ENCODE measurements at regions not wholly inside any gene's neighbourhood (a gene's known extent, or its start where the extent isn't known, plus 50 kb on each side); places are given as distances from the start of the nearest gene placed in this dataset.
A peak's percentile ranks its signal among the peaks of the same experiment; 100 is the strongest.
"Not testable (repeated sequence)": the region's sequence is repeated elsewhere in the genome, so short reads cannot be mapped to it uniquely, and the experiment has no call there.

DNA sequence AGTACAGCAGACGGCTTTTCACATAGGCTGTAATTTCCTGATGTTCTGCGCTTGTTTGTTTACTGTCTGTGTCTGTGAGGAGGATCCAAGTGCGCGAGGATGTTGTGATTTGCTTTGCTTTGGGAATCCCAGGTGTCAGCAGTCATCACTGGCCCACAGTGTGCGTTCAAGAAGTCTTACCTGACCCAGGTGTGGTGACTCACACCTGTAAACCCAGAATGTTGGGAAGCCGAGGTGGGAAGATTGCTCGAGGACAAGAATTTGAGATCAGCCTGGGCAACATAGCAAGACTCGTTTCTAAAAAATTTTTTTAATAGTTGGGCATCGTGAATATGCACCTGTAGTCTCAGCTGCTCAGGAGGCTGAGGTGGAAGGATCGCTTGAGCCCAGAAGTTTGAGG lies 110.7 kb downstream of the CRLF3 start:
- DNase-seq (ENCODE audit: extremely low read depth in 1 of 2, low read depth in 1 of 2), result not testable (repeated sequence)

DNA sequence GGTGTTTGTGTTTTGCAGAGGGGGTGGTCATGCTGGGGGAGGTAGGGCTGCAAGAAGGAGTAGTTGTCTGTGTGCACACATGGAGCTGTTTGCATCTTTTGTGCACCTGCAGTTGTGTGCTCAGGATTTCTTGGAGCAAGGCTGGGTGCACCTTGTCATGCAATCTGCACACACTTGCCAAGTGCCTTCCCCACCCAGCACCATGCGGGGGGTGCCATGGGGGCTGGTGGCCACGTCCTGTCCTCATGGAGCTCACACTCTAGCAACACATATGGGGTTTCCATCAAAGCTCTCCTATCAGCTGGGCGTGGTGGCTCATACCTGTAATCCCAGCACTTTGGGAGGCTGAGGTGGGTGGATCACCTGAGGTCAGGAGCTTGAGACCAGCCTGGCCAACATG lies 111.6 kb downstream of the CRLF3 start:
- not testable (repeated sequence) for DNase-seq (ENCODE audit: extremely low read depth in 1 of 2, low read depth in 1 of 2)

DNA sequence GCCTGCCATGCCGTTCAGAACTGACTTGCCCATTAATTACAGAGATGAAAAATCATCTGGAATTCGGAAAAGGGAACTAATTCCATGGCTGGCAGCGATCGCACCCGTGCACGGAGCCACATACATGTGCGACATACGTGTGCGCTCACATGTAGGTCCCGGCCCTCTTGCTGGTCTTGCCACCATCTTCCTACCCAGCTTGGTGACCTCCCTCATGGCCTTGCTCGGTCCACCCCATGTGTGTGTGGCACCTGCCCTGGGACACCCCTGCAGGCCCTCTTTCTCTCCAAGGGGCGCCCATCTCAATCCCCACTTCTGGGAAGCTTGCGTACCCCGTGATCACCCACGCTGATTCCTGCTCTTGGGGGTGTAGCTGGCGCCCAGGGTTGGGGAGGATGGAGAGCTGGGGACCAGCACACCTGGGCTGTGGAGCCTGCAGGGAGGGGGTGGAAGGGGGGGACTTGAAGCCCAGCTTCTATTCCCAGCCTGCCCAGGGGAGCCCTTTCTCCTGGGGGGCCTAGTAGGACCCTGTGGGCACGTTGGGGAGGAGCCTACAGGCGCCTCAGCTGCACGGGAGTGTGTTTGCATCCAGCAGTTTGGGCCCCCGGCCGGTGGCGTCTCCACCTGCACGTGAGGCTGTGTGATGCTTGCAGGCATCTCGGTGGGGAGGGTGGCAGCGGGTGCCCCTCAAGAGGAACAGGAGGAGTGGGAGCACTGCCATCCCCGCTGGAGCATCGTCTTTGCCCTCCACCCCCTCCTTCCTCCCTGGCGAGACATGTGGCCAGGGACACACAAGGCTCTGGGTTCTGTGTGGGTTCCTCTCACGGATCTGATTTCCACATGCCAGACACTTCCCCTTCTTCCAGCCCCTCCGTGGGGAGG lies 112.6 kb downstream of the CRLF3 start:
- not testable (repeated sequence) for DNase-seq (ENCODE audit: extremely low read depth in 1 of 2, low read depth in 1 of 2)

DNA sequence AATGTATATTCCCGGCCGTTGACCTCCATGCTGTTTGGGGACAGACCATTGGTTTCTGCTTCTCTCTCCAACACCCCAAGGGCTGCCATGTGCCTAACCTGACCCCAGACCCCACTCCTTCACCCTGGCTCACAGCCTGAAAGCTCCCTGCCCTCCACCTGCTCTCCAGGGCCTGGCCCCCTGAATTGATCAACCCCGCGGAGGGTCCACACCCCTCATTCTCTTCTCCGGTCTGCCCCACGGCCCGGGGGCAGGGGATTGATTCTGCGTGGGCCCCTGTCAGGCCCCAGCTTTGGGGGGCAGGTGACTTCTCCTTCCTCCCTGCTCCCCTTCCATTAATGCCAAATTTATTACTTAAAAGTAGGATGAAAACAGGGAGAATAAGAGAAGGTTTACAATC lies 113.3 kb downstream of the CRLF3 start:
- not testable (repeated sequence) for DNase-seq (ENCODE audit: extremely low read depth in 1 of 2, low read depth in 1 of 2)

DNA sequence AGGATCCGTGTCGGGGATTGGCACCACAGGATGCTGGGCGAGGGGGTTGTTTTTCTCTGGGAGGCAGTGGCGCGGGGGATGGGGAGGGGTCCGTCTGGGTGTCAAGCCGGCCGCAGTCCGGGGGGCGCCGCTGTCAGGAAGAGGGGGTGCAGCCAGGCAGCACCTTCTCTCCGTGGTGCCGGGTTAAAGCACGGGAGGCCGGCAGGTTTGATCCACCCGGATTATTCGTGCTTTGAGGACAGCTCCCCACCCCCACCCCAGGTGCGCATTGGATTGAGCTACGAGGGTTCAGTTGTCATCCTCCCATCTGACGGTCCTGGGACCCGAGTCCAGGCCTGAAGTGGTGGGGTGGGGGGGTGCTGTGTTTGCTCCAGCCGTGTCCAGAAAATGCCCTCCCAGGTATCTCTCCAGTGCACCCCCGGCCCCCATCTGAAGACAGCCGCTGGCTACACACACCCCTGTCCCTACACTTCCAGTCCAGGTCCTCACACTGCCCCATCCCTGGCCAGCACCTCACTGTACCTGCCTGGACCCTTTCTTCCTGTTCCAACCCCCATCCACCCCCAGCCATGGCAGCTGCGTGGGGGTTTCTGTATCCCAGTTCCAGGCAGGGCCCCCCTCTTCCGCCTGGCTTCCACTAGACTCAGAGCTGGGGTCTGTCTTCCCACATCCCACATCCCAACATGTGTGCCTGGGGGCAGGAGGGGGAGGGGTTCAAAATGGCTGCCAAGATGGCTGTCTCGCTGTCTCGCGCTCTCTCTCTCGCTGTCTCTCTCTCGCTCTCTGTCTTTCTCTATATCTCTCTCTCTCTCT lies 114.0 kb downstream of the CRLF3 start:
- DNase-seq (ENCODE audit: extremely low read depth in 1 of 2, low read depth in 1 of 2), result not testable (repeated sequence)

DNA sequence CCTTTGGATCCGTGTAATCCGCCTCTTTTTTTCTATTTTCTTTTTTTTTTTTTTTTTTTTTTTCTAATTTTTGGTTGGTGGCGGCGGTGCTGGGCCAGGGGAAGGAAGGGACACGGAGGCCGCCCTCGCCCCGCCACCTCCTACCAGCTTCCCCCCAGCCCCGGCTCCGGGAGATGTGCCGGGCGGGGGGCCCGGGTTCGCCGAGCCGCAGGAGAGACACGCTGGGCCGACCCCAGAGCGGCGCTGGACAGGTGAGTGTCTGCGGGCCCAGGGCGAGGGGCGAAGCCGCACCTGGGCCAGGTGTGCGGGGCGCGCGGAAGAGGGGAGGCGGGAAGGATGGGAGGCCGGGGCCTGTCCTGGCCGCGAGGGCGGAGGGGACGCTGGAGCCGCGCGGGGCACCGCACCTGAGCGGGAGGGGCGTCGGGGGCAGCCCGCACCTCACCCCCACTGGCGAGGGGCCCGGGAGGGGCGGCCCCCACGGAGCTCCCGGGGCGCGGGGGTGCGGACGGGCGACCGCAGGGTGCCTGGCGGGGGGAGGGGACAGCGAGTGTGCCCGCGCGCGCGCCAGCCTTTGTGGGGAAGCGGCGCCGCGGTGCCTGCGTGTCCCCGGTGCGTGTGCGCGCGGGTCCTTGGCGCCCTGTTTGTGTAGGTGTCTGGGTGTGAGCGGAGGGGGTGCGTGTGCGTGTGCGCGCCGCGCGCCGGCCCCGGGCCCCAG lies 114.8 kb downstream of the CRLF3 start:
- DNase-seq (ENCODE audit: extremely low read depth in 1 of 2, low read depth in 1 of 2), result not testable (repeated sequence)

DNA sequence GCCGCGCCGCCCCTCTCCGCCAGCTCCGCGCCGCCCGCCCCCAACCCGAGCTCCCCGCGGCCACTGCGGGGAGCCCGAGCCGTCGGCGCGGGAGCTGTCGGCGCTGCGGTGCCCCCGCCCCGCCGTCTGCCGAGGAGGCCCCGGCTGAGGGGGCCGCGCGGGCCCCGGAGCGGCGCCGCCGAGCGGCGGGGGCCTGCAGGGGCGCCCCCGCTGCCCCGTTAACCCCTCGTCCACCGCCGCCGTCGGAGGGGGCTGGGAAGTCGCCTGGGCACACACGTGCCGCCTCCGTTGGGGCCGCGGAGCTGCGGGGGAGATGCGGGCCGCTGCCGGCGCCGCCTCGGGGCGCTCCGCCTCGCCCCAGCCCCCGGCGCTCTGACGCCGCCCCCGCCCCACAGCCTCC lies 115.4 kb downstream of the CRLF3 start:
- not testable (repeated sequence) for DNase-seq (ENCODE audit: extremely low read depth in 1 of 2, low read depth in 1 of 2)

DNA sequence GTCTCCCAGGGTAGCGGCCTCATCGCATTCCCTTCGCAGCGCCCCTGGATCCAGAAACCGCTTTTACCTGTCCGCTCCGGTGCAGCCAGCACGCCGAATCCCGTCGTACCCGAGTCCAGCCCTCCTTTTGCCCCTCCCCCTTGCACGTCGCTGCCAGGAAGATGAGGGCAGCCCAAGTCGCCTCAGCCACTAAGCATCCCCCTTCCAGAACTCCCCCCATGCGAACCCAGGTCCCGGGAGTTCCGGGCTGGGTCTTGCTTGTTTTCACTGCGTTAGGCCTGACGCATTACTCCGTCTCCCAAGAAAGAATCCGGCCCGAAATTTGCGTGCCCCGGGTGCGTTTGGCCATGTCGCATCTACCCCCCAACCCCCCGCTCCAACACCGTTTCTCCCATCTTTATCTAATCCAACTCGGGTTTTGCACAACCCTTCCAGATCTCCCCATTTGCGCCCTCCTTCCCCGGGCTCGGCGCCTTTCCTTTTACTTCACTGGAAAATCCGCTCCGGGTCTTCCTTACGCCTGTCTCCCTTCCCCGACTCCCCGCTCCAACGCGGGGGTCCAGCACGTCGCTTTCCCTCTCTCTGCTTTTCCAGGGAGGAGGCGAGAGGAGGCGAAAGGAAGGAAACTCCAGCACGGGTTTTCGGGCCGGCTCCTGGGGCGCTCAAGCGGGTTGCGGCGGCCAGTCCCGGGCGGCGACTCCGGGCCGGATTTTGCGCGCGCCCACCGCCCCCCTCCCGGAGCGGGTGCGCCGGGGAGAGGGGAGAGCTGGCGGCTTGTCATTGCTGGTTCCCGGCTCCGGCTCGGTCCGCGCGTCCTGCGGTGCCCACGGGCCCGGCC lies 116.0 kb downstream of the CRLF3 start:
- peak in 1 of 2 donors; percentile 36 for DNase-seq (ENCODE audit: extremely low read depth in 1 of 2, low read depth in 1 of 2)

DNA sequence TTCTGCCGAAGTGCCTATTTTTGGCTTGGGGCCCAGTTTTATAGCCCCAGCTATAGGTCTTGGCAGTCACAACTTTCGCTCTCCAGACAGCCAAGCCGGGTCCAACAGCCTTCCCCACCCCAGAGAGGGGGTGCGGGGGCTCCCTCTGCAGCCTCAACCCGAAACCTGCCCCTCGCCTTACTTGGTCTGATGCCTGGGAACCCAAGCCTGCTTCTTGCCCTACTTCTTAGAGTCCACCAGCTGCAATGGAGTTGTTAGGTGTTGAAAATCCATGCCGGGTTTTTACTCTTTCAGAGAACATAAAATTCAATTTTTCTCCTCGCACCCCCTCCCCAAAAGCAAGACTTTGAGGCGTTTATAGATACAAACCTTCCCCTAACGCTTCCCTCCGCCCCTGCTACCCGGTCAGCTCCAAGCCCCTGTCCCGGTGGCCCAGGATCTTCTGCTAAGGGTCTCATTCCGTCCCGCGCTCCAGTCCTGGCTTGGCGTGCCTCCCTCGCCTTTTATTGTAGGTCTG lies 116.7 kb downstream of the CRLF3 start:
- not testable (repeated sequence) for DNase-seq (ENCODE audit: extremely low read depth in 1 of 2, low read depth in 1 of 2)

DNA sequence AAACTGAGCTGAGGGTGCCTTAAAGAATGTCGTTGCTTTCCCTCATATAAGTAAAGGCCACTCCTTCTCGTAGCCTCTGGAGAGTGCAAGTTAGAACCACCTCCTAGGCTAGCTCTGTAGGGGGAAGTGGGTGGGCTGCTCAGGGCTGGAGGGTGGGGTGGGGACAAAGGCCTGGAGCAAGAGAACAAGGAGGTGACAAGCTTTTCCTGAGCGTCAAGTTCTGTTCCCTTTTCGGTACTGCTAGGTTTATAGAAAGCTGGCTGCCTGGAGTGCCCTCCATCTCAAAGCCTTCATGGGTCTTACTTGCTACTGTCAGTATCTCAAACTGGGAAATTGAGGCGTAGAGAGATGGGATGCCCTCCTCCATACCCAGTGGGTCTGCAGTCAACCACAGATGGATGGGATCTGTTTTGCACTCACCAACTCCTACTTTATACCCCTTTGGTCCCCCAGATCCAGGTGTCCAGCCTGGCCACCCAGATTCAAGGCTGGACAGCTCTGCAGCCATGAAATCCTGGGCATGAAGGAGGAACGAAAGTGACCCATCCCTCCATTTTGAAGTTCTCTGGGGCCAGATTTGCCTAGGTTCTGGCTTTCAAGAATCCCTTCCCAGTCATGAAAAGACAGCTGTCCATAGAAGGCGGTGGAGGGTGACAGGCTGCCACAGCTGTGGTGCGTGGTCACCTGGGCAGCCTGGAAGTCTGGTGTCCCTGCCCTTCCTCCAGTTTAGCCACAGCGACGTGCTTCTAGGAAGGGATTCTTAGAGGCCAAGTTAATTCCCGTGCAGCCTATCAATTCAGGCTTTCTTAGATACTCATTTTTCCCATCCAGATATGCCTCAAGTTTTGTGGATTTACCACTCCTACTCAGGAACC lies 117.8 kb downstream of the CRLF3 start:
- not testable (repeated sequence) for DNase-seq (ENCODE audit: extremely low read depth in 1 of 2, low read depth in 1 of 2)

DNA sequence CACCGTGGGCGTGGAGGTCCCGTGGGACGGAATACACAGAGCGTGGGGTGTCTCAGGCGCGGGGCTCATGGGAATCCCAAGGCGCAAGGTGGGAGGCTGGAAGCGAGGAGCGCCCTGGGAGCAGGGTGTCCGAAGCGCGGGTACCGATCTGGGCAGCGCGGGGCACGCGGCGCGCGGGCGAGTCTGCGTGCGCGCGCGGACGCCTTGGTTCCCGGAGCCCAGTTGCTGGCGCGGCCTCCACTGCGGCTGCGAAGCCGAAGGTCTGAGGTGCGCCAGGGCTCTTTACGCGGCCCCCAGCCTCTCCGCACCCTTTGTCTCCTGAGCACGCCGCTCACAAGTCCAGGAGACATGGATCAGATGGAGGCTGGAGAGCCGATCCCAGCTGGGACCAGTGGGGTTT lies 118.5 kb downstream of the CRLF3 start:
- not testable (repeated sequence) for DNase-seq (ENCODE audit: extremely low read depth in 1 of 2, low read depth in 1 of 2)

DNA sequence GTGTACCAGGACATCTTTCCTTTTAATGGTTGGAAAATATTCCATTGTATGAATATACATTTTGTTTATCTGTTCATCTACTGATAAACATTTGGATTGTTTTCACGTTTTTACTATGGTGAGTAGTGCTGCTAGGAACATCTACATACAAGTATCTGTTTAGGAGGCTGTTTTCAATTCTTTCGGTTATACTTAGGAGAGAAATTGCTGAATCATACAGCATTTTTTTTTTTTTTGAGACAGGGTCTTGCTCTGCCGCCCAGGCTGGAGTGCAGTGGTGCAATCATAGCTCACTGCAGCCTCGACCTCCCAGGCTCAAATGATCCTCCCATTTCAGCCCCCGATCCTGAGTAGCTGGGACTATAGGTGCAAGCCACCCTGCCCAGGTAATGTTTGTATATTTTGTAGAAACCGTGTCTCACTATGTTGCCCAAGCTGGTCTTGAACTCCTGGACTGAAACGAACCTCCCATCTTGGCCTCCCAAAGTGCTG lies 122.9 kb downstream of the CRLF3 start:
- DNase-seq (ENCODE audit: extremely low read depth in 1 of 2, low read depth in 1 of 2), result no peak

DNA sequence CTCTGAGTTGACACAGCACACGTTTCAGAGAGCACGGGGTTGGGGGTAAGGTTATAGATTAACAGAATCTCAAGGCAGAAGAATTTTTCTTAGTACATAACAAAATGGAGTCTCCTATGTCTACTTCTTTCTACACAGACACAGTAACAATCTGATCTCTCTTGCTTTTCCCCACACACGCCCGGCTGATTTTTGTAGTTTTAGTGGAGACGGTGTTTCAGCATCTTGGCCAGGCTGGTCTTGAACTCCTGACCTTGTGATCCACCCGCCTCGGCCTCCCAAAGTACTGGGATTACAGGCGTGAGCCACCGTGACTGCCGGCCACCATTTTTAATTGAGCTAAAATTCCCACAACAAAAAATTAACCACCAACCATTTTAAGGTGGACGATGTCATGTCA lies 123.7 kb downstream of the CRLF3 start:
- DNase-seq (ENCODE audit: extremely low read depth in 1 of 2, low read depth in 1 of 2), result not testable (repeated sequence)

DNA sequence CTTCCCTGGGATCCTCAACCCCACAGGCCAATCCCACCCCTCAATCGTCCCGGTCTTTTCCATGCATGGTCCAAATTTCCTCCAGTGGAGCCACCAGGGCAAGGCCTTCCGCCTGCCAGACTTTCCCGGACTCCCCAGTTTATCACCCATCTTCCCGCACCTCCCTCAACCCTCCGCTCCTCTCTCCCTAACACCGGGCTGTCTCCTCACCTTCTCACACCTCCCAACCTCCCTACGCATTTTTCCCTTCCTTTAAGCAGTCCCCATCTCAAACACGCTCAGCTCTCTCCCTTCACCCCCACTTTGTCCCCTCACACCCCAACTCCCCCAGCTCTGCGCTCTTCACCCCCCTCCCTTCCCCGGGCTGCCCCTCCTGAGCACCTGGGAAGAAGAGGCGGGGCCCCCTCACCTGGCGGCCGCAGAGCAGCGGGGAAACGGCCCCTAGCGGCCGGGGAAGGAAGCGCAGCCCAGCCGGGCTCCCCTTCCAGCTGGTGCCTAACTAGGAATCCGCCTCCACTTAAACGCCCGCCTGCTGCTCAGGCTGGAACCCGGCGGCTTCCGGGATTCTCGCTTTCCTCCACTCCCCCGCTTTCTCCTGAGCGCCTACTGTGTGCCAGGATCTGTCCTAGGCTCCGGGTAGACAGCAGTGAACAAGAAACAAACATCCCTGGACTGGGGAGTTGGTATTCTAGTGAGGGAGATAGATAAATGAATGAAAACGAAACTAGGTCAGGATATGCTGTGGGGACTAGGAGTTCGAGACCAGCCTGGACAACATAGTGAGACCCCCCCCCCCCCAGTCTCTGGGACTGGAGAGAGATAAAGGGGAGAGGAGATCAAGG lies 126.7 kb downstream of the CRLF3 start:
- peak; percentile 42 to 51 for DNase-seq (ENCODE audit: extremely low read depth in 1 of 2, low read depth in 1 of 2)

DNA sequence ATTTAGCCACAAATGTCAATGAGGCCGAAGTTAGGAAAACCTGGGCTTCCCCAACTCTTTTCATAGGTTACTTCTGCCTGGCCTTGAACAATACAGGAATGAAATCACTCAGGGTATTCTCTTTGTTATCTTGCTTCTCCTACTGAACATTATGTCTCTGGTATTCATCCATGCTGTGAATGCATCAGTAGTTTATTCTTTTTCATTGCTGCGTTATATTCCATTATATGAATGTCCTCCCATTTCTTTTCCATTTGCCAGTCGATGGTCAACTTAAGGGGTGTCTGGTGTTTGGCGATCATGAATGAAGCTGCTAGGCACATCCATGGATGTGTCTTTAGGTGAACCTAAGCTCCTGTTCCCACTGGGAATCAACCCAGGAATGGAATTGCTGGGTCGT lies 128.3 kb downstream of the CRLF3 start:
- DNase-seq (ENCODE audit: extremely low read depth in 1 of 2, low read depth in 1 of 2), result no peak

DNA sequence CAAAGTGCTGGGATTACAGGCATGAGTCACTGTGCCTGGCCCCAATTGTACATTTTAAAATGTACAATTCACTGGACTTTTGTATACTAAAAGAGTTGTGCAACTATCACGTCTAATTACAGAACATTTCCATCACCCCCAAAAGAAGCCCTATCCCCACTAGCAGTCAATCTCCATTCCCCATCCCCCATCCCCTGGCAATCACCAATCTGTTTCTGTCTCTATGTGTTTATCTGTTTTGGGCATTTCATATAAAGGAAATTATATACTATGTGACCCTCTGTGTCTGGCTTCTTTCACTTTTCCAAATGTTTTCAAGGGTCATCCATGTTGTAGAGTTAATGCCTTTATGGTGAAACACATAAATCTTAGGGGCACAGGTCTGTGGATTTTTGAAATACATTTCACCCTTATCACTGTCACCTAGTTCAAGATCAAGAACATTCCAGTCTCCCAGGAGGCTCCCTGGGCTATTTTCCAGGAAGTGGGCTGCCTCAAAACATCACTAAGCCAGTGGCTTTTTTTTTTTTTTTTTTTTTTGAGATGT lies 129.2 kb downstream of the CRLF3 start:
- not testable (repeated sequence) for DNase-seq (ENCODE audit: extremely low read depth in 1 of 2, low read depth in 1 of 2)

DNA sequence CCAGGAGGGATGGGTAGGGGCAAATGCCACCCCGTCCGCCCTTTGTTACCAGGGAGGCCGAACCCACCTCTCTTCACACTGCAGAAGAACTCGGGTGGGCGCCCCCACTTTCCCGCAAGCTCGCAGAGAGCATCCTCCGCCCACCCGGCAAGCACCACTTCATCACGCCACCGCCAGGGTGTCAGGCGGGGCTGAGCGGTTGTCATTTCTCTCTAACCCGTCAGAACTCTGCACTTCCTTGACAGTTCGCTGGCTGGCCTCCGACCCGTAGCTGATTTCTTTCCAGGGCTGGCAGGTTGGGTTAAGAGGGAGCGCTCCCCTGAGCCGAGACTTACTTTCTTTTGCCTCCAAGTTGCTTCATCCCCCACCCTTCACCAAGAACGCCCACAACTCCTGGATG lies 130.7 kb downstream of the CRLF3 start:
- DNase-seq (ENCODE audit: extremely low read depth in 1 of 2, low read depth in 1 of 2), result not testable (repeated sequence)

Measured in stimulated activated CD8-positive, alpha-beta memory T cell treated with anti-CD3 and anti-CD28 coated beads, Interleukin-7, amount 100 ng/mL, for 48 hours (primary cell).